ENCODE measurements at regions not wholly inside any gene's neighbourhood (a gene's known extent, or its start where the extent isn't known, plus 50 kb on each side); places are given as distances from the start of the nearest gene placed in this dataset.

- DNase-seq, result no peak
- Mint-ChIP-seq H3K36me3 (ENCODE audit: insufficient read depth, unreplicated experiment) (no peaks in the 10 kb centered on the region), H3K27me3 (ENCODE audit: insufficient read depth, unreplicated experiment) (no peaks in the 10 kb centered on the region), H3K27ac (ENCODE audit: unreplicated experiment) (no peak overlapping the region), H3K4me1 (ENCODE audit: low read depth, unreplicated experiment) (peaks cover 6% of the 10 kb centered on the region), H3K9me3 (ENCODE audit: unreplicated experiment) (no peaks in the 10 kb centered on the region), H3K4me3 (ENCODE audit: unreplicated experiment) (no peak overlapping the region)
- ChIA-PET CTCF (no interaction called here), POLR2A (no interaction called here)
- Histone ChIP-seq H3K36me3 (ENCODE audit: control insufficient read depth, insufficient read depth, low read length) (no peaks in the 10 kb centered on the region), H3K4me1 (no peaks in the 10 kb centered on the region; the same call in 1 of the 2 replicates), H3K27me3 (replicated peaks; ENCODE audit: control insufficient read depth, insufficient read depth, low read length) (no peaks in the 10 kb centered on the region), H3K9me3 (no peaks in the 10 kb centered on the region), H3K4me3 (ENCODE audit: low read depth, low read length) (no peak overlapping the region)
- no TSS peak for BruUV-seq (replicated peaks)
- intact Hi-C loops (cut with micrococcal nuclease; ENCODE audit: unreplicated experiment), result no loop called here
- no peak for TF ChIP-seq CTCF (IDR thresholded peaks at IDR 0.05; ENCODE audit: insufficient read depth in 1 of 2, low read depth in 1 of 2, low read length in 1 of 2, severe bottlenecking in 1 of 2, unreplicated experiment in 1 of 2)
Observed at GRCh38 chr4:12697970-12698369, 786.2 kb downstream of the RAB28 start.

GRCh38 chr4:12692815-12693214 lies 791.3 kb downstream of the RAB28 start:
- no peak for DNase-seq
- Mint-ChIP-seq H3K36me3 (ENCODE audit: insufficient read depth, unreplicated experiment) (no peaks in the 10 kb centered on the region), H3K4me1 (ENCODE audit: low read depth, unreplicated experiment) (no peaks in the 10 kb centered on the region), H3K9me3 (ENCODE audit: unreplicated experiment) (no peaks in the 10 kb centered on the region), H3K27ac (ENCODE audit: unreplicated experiment) (no peak overlapping the region), H3K4me3 (ENCODE audit: unreplicated experiment) (no peak overlapping the region), H3K27me3 (ENCODE audit: insufficient read depth, unreplicated experiment) (no peaks in the 10 kb centered on the region)
- no peak for TF ChIP-seq CTCF (IDR thresholded peaks at IDR 0.05; ENCODE audit: insufficient read depth in 1 of 2, low read depth in 1 of 2, low read length in 1 of 2, severe bottlenecking in 1 of 2, unreplicated experiment in 1 of 2)
- Histone ChIP-seq H3K9me3 (no peaks in the 10 kb centered on the region), H3K4me1 (no peaks in the 10 kb centered on the region), H3K27me3 (replicated peaks; ENCODE audit: control insufficient read depth, insufficient read depth, low read length) (no peaks in the 10 kb centered on the region), H3K36me3 (ENCODE audit: control insufficient read depth, insufficient read depth, low read length) (no peaks in the 10 kb centered on the region), H3K4me3 (ENCODE audit: low read depth, low read length) (no peak overlapping the region)
- ChIA-PET CTCF (no interaction called here), POLR2A (no interaction called here)
- intact Hi-C loops (cut with micrococcal nuclease; ENCODE audit: unreplicated experiment), result no loop called here
- BruUV-seq (replicated peaks), result no TSS peak

- BruUV-seq (replicated peaks), result no TSS peak
- no peaks in the 10 kb centered on the region for H3K4me1 Mint-ChIP-seq (ENCODE audit: low read depth, unreplicated experiment)
- no peak overlapping the region for H3K27ac Mint-ChIP-seq (ENCODE audit: unreplicated experiment)
- no peak overlapping the region for H3K4me3 Mint-ChIP-seq (ENCODE audit: unreplicated experiment)
- Histone ChIP-seq H3K36me3 (ENCODE audit: control insufficient read depth, insufficient read depth, low read length) (no peaks in the 10 kb centered on the region), H3K9me3 (no peaks in the 10 kb centered on the region), H3K4me3 (ENCODE audit: low read depth, low read length) (no peak overlapping the region), H3K4me1 (no peaks in the 10 kb centered on the region), H3K27me3 (replicated peaks; ENCODE audit: control insufficient read depth, insufficient read depth, low read length) (no peaks in the 10 kb centered on the region)
- CTCF ChIA-PET, result no interaction called here
- intact Hi-C loops (cut with micrococcal nuclease; ENCODE audit: unreplicated experiment), result no loop called here
- no peak for TF ChIP-seq CTCF (IDR thresholded peaks at IDR 0.05; ENCODE audit: insufficient read depth in 1 of 2, low read depth in 1 of 2, low read length in 1 of 2, severe bottlenecking in 1 of 2, unreplicated experiment in 1 of 2)
- no peaks in the 10 kb centered on the region for H3K36me3 Mint-ChIP-seq (ENCODE audit: insufficient read depth, unreplicated experiment)
- POLR2A ChIA-PET, result no interaction called here
- no peaks in the 10 kb centered on the region for H3K9me3 Mint-ChIP-seq (ENCODE audit: unreplicated experiment)
- DNase-seq, result no peak
- no peaks in the 10 kb centered on the region for H3K27me3 Mint-ChIP-seq (ENCODE audit: insufficient read depth, unreplicated experiment)
Observed at GRCh38 chr4:12691168-12691567, 793.0 kb downstream of the RAB28 start.

All from Caco-2 (cell line).